ENCODE measurements at regions not wholly inside any gene's neighbourhood (a gene's known extent, or its start where the extent isn't known, plus 50 kb on each side); places are given as distances from the start of the nearest gene placed in this dataset.

- intact Hi-C loops (cut with DNase I; ENCODE audit: low total_unique reads): no loop called here
These were observed 140.2 kb downstream of the DDX1 start for GRCh38 chr2:15731889-15732271.

GRCh38 chr2:15732341-15733077, 140.8 kb downstream of the DDX1 start:
- intact Hi-C loops (cut with DNase I; ENCODE audit: low total_unique reads) (no loop called here), in situ Hi-C loops (cut with MboI; ENCODE audit: low sequenced_read_pairs in 4 of 4) (no loop called here)
- no peaks in the 10 kb centered on the region for H3K27me3 ChIP-seq
- ATAC-seq (no peak), DNase-seq (no peak)
- no peak overlapping the region for H3K27ac ChIP-seq
- H3K4me3 ChIP-seq: no peak overlapping the region
- no peaks in the 10 kb centered on the region for H3K9me3 ChIP-seq
- no peaks in the 10 kb centered on the region for H3K36me3 ChIP-seq
- peaks cover 22 to 26% of the 10 kb centered on the region in 2 donors for H3K4me1 ChIP-seq
- TF ChIP-seq CTCF (IDR thresholded peaks at IDR 0.05 in 4 of 5, conservative IDR thresholded peaks at IDR 0.05 in 1 of 5) (no peak), POLR2A (IDR thresholded peaks at IDR 0.05) (no peak)

More at GRCh38 chr2:15731889-15732271, 140.2 kb downstream of the DDX1 start:
- Histone ChIP-seq H3K27ac (no peak overlapping the region), H3K27me3 (no peaks in the 10 kb centered on the region), H3K36me3 (no peaks in the 10 kb centered on the region), H3K9me3 (no peaks in the 10 kb centered on the region), H3K4me3 (no peak overlapping the region), H3K4me1 (peaks cover 22 to 26% of the 10 kb centered on the region in 2 donors)
- in situ Hi-C loops (cut with MboI; ENCODE audit: low sequenced_read_pairs in 4 of 4): no loop called here
- ATAC-seq (no peak), DNase-seq (no peak)
- no peak for TF ChIP-seq CTCF (IDR thresholded peaks at IDR 0.05 in 4 of 5, conservative IDR thresholded peaks at IDR 0.05 in 1 of 5)
- no peak for TF ChIP-seq POLR2A (IDR thresholded peaks at IDR 0.05)

- H3K4me1 ChIP-seq: peaks cover 22 to 26% of the 10 kb centered on the region in 2 donors
- intact Hi-C loops (cut with DNase I; ENCODE audit: low total_unique reads): no loop called here
These were observed 142.4 kb downstream of the DDX1 start for GRCh38 chr2:15733867-15734673.

GRCh38 chr2:15734674-15735483, 143.2 kb downstream of the DDX1 start:
- no peaks in the 10 kb centered on the region for H3K27me3 ChIP-seq
- no peak for TF ChIP-seq POLR2A (IDR thresholded peaks at IDR 0.05)
- TF ChIP-seq CTCF (IDR thresholded peaks at IDR 0.05 in 4 of 5, conservative IDR thresholded peaks at IDR 0.05 in 1 of 5): no peak
- intact Hi-C loops (cut with DNase I; ENCODE audit: low total_unique reads): no loop called here
- no peak overlapping the region for H3K27ac ChIP-seq
- no peak for DNase-seq
- in situ Hi-C loops (cut with MboI; ENCODE audit: low sequenced_read_pairs in 4 of 4): no loop called here
- H3K9me3 ChIP-seq: no peaks in the 10 kb centered on the region
- H3K4me3 ChIP-seq: no peak overlapping the region
- no peaks in the 10 kb centered on the region for H3K36me3 ChIP-seq
- peaks cover 21 to 24% of the 10 kb centered on the region in 2 donors for H3K4me1 ChIP-seq
- no peak for ATAC-seq

More at GRCh38 chr2:15733867-15734673, 142.4 kb downstream of the DDX1 start:
- no peaks in the 10 kb centered on the region for H3K9me3 ChIP-seq
- no peak overlapping the region for H3K27ac ChIP-seq
- no peaks in the 10 kb centered on the region for H3K36me3 ChIP-seq
- in situ Hi-C loops (cut with MboI; ENCODE audit: low sequenced_read_pairs in 4 of 4): no loop called here
- DNase-seq: no peak
- no peak for TF ChIP-seq POLR2A (IDR thresholded peaks at IDR 0.05)
- TF ChIP-seq CTCF (IDR thresholded peaks at IDR 0.05 in 4 of 5, conservative IDR thresholded peaks at IDR 0.05 in 1 of 5): no peak
- no peaks in the 10 kb centered on the region for H3K27me3 ChIP-seq
- no peak for ATAC-seq
- H3K4me3 ChIP-seq: no peak overlapping the region
